ENCODE measurements at regions not wholly inside any gene's neighbourhood (a gene's known extent, or its start where the extent isn't known, plus 50 kb on each side); places are given as distances from the start of the nearest gene placed in this dataset.

- no peaks in the 10 kb centered on the region for H3K27me3 ChIP-seq
- no peaks in the 10 kb centered on the region for H3K4me1 ChIP-seq
- H3K9me3 ChIP-seq, result no peaks in the 10 kb centered on the region
- H3K27ac ChIP-seq, result peak overlapping the region; percentile 68 to 70
- no peak overlapping the region for H3K4me3 ChIP-seq
- no peak for DNase-seq
- no peak for TF ChIP-seq POLR2A (IDR thresholded peaks at IDR 0.05)
- H3K36me3 ChIP-seq, result no peaks in the 10 kb centered on the region
- intact Hi-C loops (cut with DNase I; ENCODE audit: low total_unique reads), result no loop called here
These were observed 117.4 kb downstream of the RAB18 start for GRCh38 chr10:27621461-27621860.

GRCh38 chr10:27622596-27622995, 118.5 kb downstream of the RAB18 start:
- no peak overlapping the region for H3K27ac ChIP-seq
- H3K4me1 ChIP-seq, result no peaks in the 10 kb centered on the region
- no peaks in the 10 kb centered on the region for H3K27me3 ChIP-seq
- H3K4me3 ChIP-seq, result no peak overlapping the region
- TF ChIP-seq POLR2A (IDR thresholded peaks at IDR 0.05) (no peak), CTCF (IDR thresholded peaks at IDR 0.05) (no peak)
- intact Hi-C loops (cut with DNase I; ENCODE audit: low total_unique reads), result no loop called here
- no peaks in the 10 kb centered on the region for H3K36me3 ChIP-seq
- DNase-seq, result no peak
- H3K9me3 ChIP-seq, result no peaks in the 10 kb centered on the region
